Stomach (tissue), 8 donors: ENCODE measurements at regions not wholly inside any gene's neighbourhood (a gene's known extent, or its start where the extent isn't known, plus 50 kb on each side); places are given as distances from the start of the nearest gene placed in this dataset.

Source experiments
- DNase-seq, 2 donors: peaks; one replicate each; pipeline versions ENCODE4 v3.0.0 to v3.0.0-alpha.2; 2013 to 2019
- H3K27ac ChIP-seq, 5 donors: fragments of 200-600 bp in 4 of 5; sonication (generic) in 4 of 5; one replicate each; pipeline ENCODE4 v1.5.1; 2013 to 2019; ENCODE audit warnings: mild to moderate bottlenecking in 1 of 5, moderate library complexity in 1 of 5
- H3K27me3 ChIP-seq, 3 donors: fragments of 200-600 bp; sonication (generic); one replicate each; pipeline ENCODE4 v1.5.1; 2017 to 2019; ENCODE audit warnings: mixed run types in 1 of 3
- H3K36me3 ChIP-seq, 4 donors: fragments of 200-600 bp; sonication (generic); 1 replicate in 3 of 4; 2 replicates in 1 of 4; pipeline ENCODE4 v1.5.1; 2016 to 2019
- H3K4me1 ChIP-seq, 4 donors: fragments of 200-600 bp; sonication (generic); one replicate each; pipeline ENCODE4 v1.5.1; 2016 to 2019
- H3K4me3 ChIP-seq, 4 donors: fragments of 200-600 bp; sonication (generic) in 3 of 4; one replicate each; pipeline ENCODE4 v1.5.1; 2016 to 2019; ENCODE audit warnings: mild to moderate bottlenecking in 1 of 4
- H3K9me3 ChIP-seq, 4 donors: fragments of 200-600 bp; sonication (generic); one replicate each; pipeline ENCODE4 v1.5.1; 2016 to 2019
- EP300 ChIP-seq: sonication (generic); formaldehyde crosslinking; IDR thresholded peaks from one replicate; pipeline ENCODE4 v1.6.1; 2017; ENCODE audit warnings: antibody characterized with exemption
- POLR2A ChIP-seq, 4 donors: fragments of 450-650 bp; IDR thresholded peaks; one replicate each; pipeline ENCODE4 v1.6.1; 2016; ENCODE audit warnings: antibody characterized with exemption in 4 of 4, control low read depth in 2 of 4, mild to moderate bottlenecking in 1 of 4, moderate library complexity in 1 of 4
- POLR2AphosphoS5 ChIP-seq, 3 donors: sonication (generic); formaldehyde crosslinking; IDR thresholded peaks; one replicate each; pipeline ENCODE4 v1.6.1; 2016; ENCODE audit warnings: antibody characterized with exemption in 3 of 3
- WGBS, 5 donors: extraction: QIAGEN DNeasy Blood & Tissue Kit in 3 of 5; methylation state at CpG; one replicate each; pipeline versions ENCODE4 v1.1.5 to v1.1.7; 2013 to 2018; 5-methylcytosine and 5-hydroxymethylcytosine counted together
- intact Hi-C: fragments of 100-400 bp; cut with DNase I; formaldehyde crosslinking; loops from one replicate; pipeline ENCODE4 v1.15.1; 2023; ENCODE audit warnings: low total_unique reads
- TF ChIP-seq, protein P1 (sequence below), 7 experiments: fragments of 450-650 bp in 4 of 7; fragments of 200-600 bp in 3 of 7; sonication (generic) in 3 of 7; IDR thresholded peaks; one replicate each; pipeline ENCODE4 v1.5.1; 2016 to 2019; ENCODE audit warnings: antibody characterized with exemption in 7 of 7, control low read depth in 2 of 7, mild to moderate bottlenecking in 1 of 7
- donor health status: healthy with polysubstance abuse.
- donor health status: Bipolar disorder and iron deficiency.
- donor health status: healthy.

DNA sequence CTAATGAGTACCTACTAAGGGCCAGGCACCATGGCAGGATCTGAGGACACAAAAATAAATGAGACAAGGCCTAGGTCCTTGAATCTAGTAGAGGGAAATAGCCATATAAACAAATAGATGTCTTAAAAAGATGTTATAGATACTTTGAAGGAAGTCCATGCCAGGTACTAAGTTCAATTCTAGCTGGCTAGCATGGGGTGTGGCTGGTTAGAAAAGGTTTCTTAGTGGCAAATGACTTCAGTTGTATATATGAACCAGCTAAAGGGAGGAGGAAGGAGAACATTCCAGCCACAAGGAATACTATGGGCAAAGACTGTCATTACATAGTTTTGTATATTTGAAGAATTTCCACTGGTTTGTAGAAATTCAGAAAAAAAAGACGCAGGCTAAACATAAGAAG lies 133.6 kb upstream of the BMP4 start:
- no peak overlapping the region for H3K4me3 ChIP-seq
- TF ChIP-seq, protein P1, sequence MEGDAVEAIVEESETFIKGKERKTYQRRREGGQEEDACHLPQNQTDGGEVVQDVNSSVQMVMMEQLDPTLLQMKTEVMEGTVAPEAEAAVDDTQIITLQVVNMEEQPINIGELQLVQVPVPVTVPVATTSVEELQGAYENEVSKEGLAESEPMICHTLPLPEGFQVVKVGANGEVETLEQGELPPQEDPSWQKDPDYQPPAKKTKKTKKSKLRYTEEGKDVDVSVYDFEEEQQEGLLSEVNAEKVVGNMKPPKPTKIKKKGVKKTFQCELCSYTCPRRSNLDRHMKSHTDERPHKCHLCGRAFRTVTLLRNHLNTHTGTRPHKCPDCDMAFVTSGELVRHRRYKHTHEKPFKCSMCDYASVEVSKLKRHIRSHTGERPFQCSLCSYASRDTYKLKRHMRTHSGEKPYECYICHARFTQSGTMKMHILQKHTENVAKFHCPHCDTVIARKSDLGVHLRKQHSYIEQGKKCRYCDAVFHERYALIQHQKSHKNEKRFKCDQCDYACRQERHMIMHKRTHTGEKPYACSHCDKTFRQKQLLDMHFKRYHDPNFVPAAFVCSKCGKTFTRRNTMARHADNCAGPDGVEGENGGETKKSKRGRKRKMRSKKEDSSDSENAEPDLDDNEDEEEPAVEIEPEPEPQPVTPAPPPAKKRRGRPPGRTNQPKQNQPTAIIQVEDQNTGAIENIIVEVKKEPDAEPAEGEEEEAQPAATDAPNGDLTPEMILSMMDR (IDR thresholded peaks at IDR 0.05) = no peak
- TF ChIP-seq POLR2A (IDR thresholded peaks at IDR 0.05) = no peak
- TF ChIP-seq EP300 = no peak
- no peak for TF ChIP-seq POLR2AphosphoS5 (IDR thresholded peaks at IDR 0.05)
- DNase-seq = no peak
- no peaks in the 10 kb centered on the region for H3K27me3 ChIP-seq
- H3K4me1 ChIP-seq = no peaks in the 10 kb centered on the region
- intact Hi-C loops = no loop called here
- H3K36me3 ChIP-seq = no peaks in the 10 kb centered on the region
- peaks cover 0 to 27% (median 20%) of the 10 kb centered on the region in 4 donors for H3K9me3 ChIP-seq
- WGBS, 5 donors = 81 to 95% (median 93%) methylated on average over 1 of the region's 1 CpG
- no peak overlapping the region for H3K27ac ChIP-seq

DNA sequence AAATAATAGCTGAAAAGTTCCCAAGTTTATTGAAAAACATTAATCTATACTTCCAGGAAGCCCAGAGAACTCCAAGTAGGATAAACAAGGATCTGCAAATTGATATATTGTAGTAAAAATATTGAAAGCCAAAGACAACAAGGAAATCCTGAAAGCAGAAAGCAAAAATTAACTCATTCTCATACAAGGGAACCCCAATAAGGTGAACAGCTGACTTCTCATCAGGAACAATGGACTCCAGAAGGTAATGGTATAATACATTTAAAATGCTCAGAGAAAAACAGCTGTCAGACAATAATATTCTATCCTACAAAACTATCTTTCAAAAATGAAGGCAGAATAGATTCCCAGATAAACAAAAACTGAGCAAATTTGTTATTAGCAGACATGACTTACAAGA lies 138.1 kb upstream of the BMP4 start:
- Histone ChIP-seq H3K27me3 (no peaks in the 10 kb centered on the region), H3K27ac (no peak overlapping the region), H3K36me3 (no peaks in the 10 kb centered on the region), H3K4me3 (no peak overlapping the region), H3K9me3 (peaks cover 0 to 27% (median 20%) of the 10 kb centered on the region in 4 donors), H3K4me1 (no peaks in the 10 kb centered on the region)
- DNase-seq = no peak
- intact Hi-C loops = no loop called here
- TF ChIP-seq POLR2A (IDR thresholded peaks at IDR 0.05) = no peak
- TF ChIP-seq EP300 = no peak
- TF ChIP-seq POLR2AphosphoS5 (IDR thresholded peaks at IDR 0.05) = no peak
- TF ChIP-seq, protein P1 (IDR thresholded peaks at IDR 0.05) = no peak

DNA sequence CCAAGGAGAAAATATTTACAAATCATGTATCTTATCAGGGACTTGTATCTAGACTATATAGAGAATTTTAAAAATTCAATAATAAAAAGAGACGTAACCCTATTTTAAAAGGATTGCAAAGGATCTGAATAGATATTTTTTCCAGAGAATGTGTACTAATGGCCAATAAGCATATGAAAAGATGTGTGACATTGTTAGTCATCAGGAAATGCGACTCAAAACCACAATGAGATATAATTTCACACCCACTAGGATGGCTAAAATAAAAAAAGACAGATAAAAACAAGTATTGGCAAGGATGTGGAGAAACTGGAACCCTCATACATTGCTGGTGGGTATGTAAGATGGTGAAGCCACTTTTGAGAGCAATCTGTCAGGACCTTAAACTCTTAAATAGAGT lies 141.9 kb upstream of the BMP4 start:
- WGBS, 5 donors = 85 to 94% (median 93%) methylated on average over 2 of the region's 2 CpGs
- no peaks in the 10 kb centered on the region for H3K4me1 ChIP-seq
- DNase-seq = no peak
- TF ChIP-seq EP300 = no peak
- TF ChIP-seq POLR2AphosphoS5 (IDR thresholded peaks at IDR 0.05) = no peak
- TF ChIP-seq, protein P1 (IDR thresholded peaks at IDR 0.05) = no peak
- TF ChIP-seq POLR2A (IDR thresholded peaks at IDR 0.05) = no peak
- no peaks in the 10 kb centered on the region for H3K27me3 ChIP-seq
- intact Hi-C loops = no loop called here
- H3K27ac ChIP-seq = no peak overlapping the region
- no peaks in the 10 kb centered on the region for H3K36me3 ChIP-seq
- peaks cover 0 to 18% (median 16%) of the 10 kb centered on the region in 4 donors for H3K9me3 ChIP-seq
- H3K4me3 ChIP-seq = no peak overlapping the region

DNA sequence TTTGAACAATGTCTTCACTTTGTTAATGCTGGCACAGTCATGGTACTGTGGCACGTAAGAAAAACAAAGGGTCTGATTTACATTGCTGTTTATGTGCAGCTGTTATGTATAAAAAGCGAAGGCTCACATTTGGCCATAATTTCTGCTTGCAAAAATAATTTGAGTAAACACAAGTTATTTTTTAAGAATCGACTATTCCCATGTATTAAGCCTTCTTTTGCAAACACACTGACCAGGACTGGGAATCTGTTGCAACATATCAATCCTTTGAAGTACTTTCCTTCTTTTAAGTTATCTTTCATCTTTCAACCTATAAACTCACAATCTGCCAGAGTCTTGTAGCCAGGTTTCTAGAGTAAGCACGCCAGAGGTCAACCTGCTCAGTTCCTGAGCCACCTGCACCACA lies 145.4 kb upstream of the BMP4 start:
- intact Hi-C loops = no loop called here
- H3K4me1 ChIP-seq = peaks cover 0 to 9% (median 3%) of the 10 kb centered on the region in 4 donors
- H3K4me3 ChIP-seq = no peak overlapping the region
- no peak for DNase-seq
- no peaks in the 10 kb centered on the region for H3K27me3 ChIP-seq
- H3K9me3 ChIP-seq = no peaks in the 10 kb centered on the region
- H3K36me3 ChIP-seq = no peaks in the 10 kb centered on the region
- no peak overlapping the region for H3K27ac ChIP-seq
- WGBS, 5 donors = 41 to 60% (median 47%) methylated on average over 4 of the region's 4 CpGs
- no peak for TF ChIP-seq POLR2A (IDR thresholded peaks at IDR 0.05)
- no peak for TF ChIP-seq EP300
- TF ChIP-seq, protein P1 (IDR thresholded peaks at IDR 0.05) = no peak
- no peak for TF ChIP-seq POLR2AphosphoS5 (IDR thresholded peaks at IDR 0.05)
